ENCODE measurements at regions not wholly inside any gene's neighbourhood (a gene's known extent, or its start where the extent isn't known, plus 50 kb on each side); places are given as distances from the start of the nearest gene placed in this dataset.

GRCh38 chr11:34793666-34794065 is 122.5 kb downstream of the APIP start:
- TF ChIP-seq, protein P1, sequence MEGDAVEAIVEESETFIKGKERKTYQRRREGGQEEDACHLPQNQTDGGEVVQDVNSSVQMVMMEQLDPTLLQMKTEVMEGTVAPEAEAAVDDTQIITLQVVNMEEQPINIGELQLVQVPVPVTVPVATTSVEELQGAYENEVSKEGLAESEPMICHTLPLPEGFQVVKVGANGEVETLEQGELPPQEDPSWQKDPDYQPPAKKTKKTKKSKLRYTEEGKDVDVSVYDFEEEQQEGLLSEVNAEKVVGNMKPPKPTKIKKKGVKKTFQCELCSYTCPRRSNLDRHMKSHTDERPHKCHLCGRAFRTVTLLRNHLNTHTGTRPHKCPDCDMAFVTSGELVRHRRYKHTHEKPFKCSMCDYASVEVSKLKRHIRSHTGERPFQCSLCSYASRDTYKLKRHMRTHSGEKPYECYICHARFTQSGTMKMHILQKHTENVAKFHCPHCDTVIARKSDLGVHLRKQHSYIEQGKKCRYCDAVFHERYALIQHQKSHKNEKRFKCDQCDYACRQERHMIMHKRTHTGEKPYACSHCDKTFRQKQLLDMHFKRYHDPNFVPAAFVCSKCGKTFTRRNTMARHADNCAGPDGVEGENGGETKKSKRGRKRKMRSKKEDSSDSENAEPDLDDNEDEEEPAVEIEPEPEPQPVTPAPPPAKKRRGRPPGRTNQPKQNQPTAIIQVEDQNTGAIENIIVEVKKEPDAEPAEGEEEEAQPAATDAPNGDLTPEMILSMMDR (conservative IDR thresholded peaks at IDR 0.05; ENCODE audit: low read depth, low read length): no peak
- TF ChIP-seq POLR2A (IDR thresholded peaks at IDR 0.05; ENCODE audit: low read depth, low read length) (no peak), RCOR1 (IDR thresholded peaks at IDR 0.05; ENCODE audit: insufficient replicate concordance, low read length) (no peak), BHLHE40 (IDR thresholded peaks at IDR 0.05; ENCODE audit: low read depth, low read length) (no peak), RAD21 (IDR thresholded peaks at IDR 0.05; ENCODE audit: low read length) (no peak), CEBPB (IDR thresholded peaks at IDR 0.05; ENCODE audit: low read depth, low read length) (no peak), MAFK (IDR thresholded peaks at IDR 0.05; ENCODE audit: low read depth, low read length) (no peak), MXI1 (IDR thresholded peaks at IDR 0.05; ENCODE audit: borderline replicate concordance, low read depth, low read length) (no peak), FOS (IDR thresholded peaks at IDR 0.05; ENCODE audit: low read depth, low read length) (no peak), USF2 (IDR thresholded peaks at IDR 0.05; ENCODE audit: low read depth, low read length) (no peak), NFE2L2 (IDR thresholded peaks at IDR 0.05; ENCODE audit: low read depth, low read length) (no peak)
